GM18520 (cell line): ENCODE measurements at regions not wholly inside any gene's neighbourhood (a gene's known extent, or its start where the extent isn't known, plus 50 kb on each side); places are given as distances from the start of the nearest gene placed in this dataset.
A peak's percentile ranks its signal among the peaks of the same experiment; 100 is the strongest.
"Not testable (repeated sequence)": the region's sequence is repeated elsewhere in the genome, so short reads cannot be mapped to it uniquely, and the experiment has no call there.

Source experiments
- ATAC-seq: cut with Tn5 transposase; IDR thresholded peaks from one replicate; pipeline ENCODE4 v1.9.1; 2021; ENCODE audit not compliant: unreplicated experiment

- not testable (repeated sequence) for ATAC-seq
These were observed 106.4 kb upstream of the PPM1J start for GRCh38 chr1:112821307-112822063.

- ATAC-seq: no peak
These were observed 104.0 kb upstream of the PPM1J start for GRCh38 chr1:112818990-112819689.

GRCh38 chr1:112817555-112818373 is 102.6 kb upstream of the PPM1J start:
- ATAC-seq: no peak

DNA sequence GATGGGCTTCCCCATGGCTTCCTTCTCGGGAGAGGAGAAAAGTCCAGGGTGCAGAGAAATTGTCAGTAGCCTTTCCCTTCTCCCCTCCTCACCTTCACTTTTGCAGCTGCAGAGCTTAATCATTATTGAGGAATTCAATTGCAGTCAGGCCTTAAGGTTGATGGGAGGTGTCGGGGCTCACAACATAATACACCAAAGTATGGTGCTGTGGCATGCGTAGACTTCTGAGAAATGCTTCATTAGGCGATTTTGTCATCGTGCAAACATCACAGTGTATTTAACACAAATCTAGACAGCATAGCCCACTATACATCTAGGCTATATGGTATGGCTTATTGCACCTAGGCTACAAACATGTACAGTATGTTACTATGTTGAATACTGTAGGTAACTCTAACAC is 100.2 kb upstream of the PPM1J start:
- ATAC-seq: no peak

DNA sequence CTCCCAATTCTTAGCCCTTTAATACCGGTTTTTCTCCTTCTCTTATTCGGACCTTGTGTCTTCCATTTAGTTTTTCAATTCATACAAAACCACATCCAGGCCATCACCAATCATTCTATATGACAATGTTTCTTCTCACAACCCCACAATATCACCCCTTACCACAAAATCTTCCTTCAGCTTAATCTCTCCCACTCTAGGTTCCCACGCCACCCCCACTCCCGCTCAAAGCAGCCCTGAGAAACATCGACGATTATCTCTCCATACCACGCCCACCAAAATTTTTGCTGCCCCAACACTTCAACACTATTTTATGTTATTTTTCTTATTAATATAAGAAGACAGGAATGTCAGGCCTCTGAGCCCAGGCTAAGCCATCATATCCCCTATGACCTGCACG is 99.5 kb upstream of the PPM1J start:
- not testable (repeated sequence) for ATAC-seq

- no peak for ATAC-seq
These were observed 93.9 kb upstream of the PPM1J start for GRCh38 chr1:112808861-112809684.

GRCh38 chr1:112807999-112808398 is 92.9 kb upstream of the PPM1J start:
- ATAC-seq: no peak

DNA sequence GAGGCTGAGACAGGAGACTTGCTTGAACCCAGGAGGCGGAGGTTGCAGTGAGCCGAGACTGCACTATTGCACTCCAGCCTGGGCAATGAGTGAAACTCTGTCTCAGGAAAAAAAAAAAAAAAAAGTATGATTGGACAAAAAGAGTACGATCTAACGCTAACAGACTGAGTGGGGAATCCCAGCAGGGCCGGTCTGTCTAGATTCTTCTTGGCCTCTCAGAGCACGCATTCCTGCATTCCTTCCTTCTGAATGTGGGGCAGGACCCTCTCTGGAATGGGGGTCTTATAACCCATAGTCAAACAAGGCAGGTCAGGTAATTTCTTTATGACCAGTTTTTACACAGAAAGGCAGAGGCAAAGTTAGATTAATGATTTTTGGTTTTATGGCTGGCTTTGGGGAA is 92.0 kb upstream of the PPM1J start:
- no peak for ATAC-seq

- no peak for ATAC-seq
These were observed 91.0 kb upstream of the PPM1J start for GRCh38 chr1:112806090-112806642.

DNA sequence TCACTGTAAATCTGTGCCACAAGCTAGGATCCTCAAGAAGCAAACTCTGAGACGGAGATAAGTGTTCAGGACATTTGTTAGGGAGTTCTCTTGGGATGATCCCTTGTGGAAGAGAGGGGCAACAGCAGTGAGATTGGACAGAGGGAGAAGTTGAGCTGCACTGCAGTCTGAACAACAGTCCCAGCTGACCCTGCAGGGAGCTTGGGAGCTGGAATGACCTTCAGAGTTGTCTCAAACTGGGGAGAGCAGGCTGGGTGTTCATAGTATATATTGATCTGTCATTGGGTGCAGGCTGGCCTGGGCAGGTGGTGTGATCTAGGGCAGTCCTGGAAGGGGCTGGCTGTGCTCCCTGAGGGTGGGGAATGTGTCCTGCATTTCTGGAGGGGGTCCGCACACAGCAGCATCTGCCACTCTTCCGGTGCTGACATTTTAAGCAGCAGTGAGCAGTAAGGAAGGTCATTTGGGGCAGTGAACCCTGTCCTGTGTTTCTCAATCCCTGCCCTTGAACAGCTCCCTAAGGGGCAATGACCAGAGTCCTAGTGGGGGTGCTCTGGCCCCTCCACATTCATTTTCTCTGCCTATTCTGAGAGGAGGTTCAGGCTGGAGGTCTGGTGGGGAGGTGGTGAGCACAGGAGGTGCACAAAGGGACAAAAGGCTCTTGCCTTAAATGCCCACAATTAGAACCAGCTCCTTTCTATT is 90.2 kb upstream of the PPM1J start:
- no peak for ATAC-seq

GRCh38 chr1:112803906-112804762 is 89.0 kb upstream of the PPM1J start:
- peak; percentile 65 for ATAC-seq

- no peak for ATAC-seq
These were observed 85.2 kb upstream of the PPM1J start for GRCh38 chr1:112800289-112800688.

DNA sequence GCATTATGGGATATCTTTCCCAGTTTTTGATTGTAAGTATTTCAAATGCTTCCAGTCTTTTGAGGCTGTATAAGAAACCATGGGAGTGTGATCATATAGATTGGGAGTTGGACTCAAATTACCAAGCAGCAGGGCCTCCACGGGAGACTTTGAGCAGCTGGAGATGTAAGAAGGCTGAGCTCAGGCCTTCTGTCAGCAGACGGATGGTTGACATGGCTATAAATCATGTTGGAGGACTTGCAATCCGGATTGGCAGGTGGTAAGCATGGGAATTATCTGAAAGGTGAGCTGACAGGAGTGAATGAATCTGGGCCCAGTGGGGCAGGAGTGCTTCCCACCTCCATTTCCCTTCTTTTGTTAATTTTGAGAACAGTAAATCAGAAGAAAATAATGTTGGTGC is 83.2 kb upstream of the PPM1J start:
- no peak for ATAC-seq

GRCh38 chr1:112797224-112797623 is 82.1 kb upstream of the PPM1J start:
- no peak for ATAC-seq

DNA sequence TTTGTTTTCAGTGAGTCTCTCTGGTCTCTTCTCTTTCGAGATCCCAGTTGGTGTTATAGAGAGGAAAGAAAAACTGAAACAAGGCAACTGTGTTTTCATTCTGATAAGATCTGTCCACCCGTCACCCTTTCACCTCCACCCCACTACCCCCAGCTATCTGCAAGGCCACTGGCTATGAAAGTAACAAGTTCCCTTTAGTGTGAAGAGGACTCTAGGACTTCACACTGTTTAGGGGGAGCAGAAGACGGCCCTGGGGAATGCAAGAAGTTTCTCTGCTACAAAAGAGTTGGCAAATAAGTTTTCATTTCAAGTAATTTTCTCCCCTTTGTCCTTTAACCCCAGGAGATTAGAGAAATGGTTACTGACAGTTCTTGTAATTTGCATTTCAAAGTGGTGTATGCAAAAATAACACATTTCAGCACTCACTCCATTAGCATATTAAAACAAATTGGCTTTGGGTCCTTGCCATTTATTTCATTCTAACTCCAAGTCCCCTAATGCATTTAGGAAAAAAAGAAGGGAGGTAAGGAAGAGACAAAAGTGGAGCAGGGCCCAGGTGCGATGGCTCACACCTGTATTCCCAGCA is 79.6 kb upstream of the PPM1J start:
- peak; percentile 74 for ATAC-seq

- ATAC-seq: no peak
These were observed 78.8 kb upstream of the PPM1J start for GRCh38 chr1:112793631-112794565.

DNA sequence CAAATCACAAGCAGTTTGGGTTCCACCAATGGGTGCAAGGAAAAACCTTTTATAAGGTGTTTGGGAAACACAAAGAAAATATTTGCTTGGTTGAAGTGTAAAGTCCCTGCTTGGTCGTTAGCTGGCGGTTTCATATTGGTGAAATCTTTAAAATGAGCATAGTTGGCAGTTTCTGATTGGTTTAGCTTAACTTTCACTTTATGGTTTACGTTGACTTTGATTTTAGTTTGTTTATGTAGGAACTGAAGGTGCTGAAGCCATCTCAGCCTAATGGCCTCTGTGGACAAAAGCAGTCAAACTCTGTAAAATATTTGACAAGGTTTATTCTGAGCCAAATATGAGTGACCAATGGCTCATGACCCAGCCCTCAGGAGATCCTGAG is 76.6 kb upstream of the PPM1J start:
- ATAC-seq: no peak
